SK-N-MC (cell line): ENCODE measurements at regions not wholly inside any gene's neighbourhood (a gene's known extent, or its start where the extent isn't known, plus 50 kb on each side); places are given as distances from the start of the nearest gene placed in this dataset.

ENCODE experiments used
- EZH2 ChIP-seq: fragments of 200-600 bp; sonication (generic); IDR thresholded peaks from one replicate; pipeline ENCODE4 v1.6.1; 2017; ENCODE audit warnings: antibody characterized with exemption
- FOXP2 ChIP-seq: optimal IDR thresholded peaks from 2 replicates; pipeline ENCODE3; 2011; ENCODE audit warnings: mild to moderate bottlenecking, moderate library complexity; ENCODE audit not compliant: insufficient read depth; ENCODE audit errors: extremely low read length, control extremely low read depth
- POLR2AphosphoS5 ChIP-seq: IDR thresholded peaks from 2 replicates; pipeline ENCODE4 v1.6.1; 2012; ENCODE audit warnings: mild to moderate bottlenecking, low read depth, low read length, borderline replicate concordance

DNA sequence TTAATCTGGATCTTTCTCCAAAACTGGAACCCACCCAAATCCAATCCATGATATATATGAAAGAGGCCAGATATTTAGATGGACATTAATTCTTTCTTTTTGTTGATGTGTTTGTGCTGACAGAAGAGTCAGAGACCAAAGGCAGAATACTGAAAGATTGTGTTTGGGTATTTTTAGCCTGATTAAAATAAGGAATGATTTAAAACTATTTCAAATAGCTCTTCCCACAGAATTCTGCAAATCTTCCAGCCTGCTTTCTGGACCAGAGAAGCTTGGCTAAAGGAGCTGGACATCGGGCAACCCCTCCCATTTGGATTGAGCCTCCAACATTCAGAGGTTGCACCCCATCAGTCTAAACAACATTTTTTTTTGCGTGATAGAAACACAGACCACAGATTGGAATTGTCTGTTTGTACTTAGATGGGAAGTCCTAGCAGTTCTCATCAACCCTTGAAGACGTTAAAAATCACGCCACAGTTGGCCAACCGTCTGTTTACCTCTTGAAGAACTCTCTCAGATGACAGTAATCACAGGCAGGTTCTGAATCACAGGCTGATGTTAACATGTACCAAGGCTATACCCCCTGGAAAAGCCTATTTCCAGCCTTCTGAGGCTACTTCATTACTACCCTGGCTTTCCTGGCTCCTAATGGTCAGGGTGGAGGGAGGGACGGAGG is 155.2 kb upstream of the NRP1 start:
- TF ChIP-seq EZH2 = no peak
- no peak for TF ChIP-seq POLR2AphosphoS5
- no peak for TF ChIP-seq FOXP2
